ENCODE measurements at regions not wholly inside any gene's neighbourhood (a gene's known extent, or its start where the extent isn't known, plus 50 kb on each side); places are given as distances from the start of the nearest gene placed in this dataset.

- TF ChIP-seq, protein P1, sequence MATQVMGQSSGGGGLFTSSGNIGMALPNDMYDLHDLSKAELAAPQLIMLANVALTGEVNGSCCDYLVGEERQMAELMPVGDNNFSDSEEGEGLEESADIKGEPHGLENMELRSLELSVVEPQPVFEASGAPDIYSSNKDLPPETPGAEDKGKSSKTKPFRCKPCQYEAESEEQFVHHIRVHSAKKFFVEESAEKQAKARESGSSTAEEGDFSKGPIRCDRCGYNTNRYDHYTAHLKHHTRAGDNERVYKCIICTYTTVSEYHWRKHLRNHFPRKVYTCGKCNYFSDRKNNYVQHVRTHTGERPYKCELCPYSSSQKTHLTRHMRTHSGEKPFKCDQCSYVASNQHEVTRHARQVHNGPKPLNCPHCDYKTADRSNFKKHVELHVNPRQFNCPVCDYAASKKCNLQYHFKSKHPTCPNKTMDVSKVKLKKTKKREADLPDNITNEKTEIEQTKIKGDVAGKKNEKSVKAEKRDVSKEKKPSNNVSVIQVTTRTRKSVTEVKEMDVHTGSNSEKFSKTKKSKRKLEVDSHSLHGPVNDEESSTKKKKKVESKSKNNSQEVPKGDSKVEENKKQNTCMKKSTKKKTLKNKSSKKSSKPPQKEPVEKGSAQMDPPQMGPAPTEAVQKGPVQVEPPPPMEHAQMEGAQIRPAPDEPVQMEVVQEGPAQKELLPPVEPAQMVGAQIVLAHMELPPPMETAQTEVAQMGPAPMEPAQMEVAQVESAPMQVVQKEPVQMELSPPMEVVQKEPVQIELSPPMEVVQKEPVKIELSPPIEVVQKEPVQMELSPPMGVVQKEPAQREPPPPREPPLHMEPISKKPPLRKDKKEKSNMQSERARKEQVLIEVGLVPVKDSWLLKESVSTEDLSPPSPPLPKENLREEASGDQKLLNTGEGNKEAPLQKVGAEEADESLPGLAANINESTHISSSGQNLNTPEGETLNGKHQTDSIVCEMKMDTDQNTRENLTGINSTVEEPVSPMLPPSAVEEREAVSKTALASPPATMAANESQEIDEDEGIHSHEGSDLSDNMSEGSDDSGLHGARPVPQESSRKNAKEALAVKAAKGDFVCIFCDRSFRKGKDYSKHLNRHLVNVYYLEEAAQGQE (IDR thresholded peaks at IDR 0.05; ENCODE audit: low read depth), result no peak
- TF ChIP-seq EP300 (IDR thresholded peaks at IDR 0.05; ENCODE audit: borderline replicate concordance) (no peak), TAF1 (IDR thresholded peaks at IDR 0.05; ENCODE audit: low read depth) (no peak)
Measured at GRCh38 chr2:195037045-195037444, 620.0 kb upstream of the SLC39A10 start.
